ENCODE measurements at regions not wholly inside any gene's neighbourhood (a gene's known extent, or its start where the extent isn't known, plus 50 kb on each side); places are given as distances from the start of the nearest gene placed in this dataset.

- no peak overlapping the region for H3K4me3 ChIP-seq (replicated peaks; ENCODE audit: low read depth, low read length)
- TF ChIP-seq CTCF (IDR thresholded peaks at IDR 0.05; ENCODE audit: low read depth, low read length, missing control alignments) = no peak
- no peak for DNase-seq (ENCODE audit: extremely low read depth, low read depth)
These were observed 174.3 kb downstream of the TAF11L14 start for GRCh38 chr5:17808566-17808965.

GRCh38 chr5:17810734-17811133 lies 176.5 kb downstream of the TAF11L14 start:
- H3K4me3 ChIP-seq (replicated peaks; ENCODE audit: low read depth, low read length) = no peak overlapping the region
- TF ChIP-seq CTCF (IDR thresholded peaks at IDR 0.05; ENCODE audit: low read depth, low read length, missing control alignments) = no peak
- no peak for DNase-seq (ENCODE audit: extremely low read depth, low read depth)

- no peak overlapping the region for H3K4me3 ChIP-seq (replicated peaks; ENCODE audit: low read depth, low read length)
- TF ChIP-seq CTCF (IDR thresholded peaks at IDR 0.05; ENCODE audit: low read depth, low read length, missing control alignments) = no peak
- DNase-seq (ENCODE audit: extremely low read depth, low read depth) = no peak
These were observed 179.0 kb downstream of the TAF11L14 start for GRCh38 chr5:17813214-17813613.

- H3K4me3 ChIP-seq (replicated peaks; ENCODE audit: low read depth, low read length) = no peak overlapping the region
- TF ChIP-seq CTCF (IDR thresholded peaks at IDR 0.05; ENCODE audit: low read depth, low read length, missing control alignments) = no peak
- no peak for DNase-seq (ENCODE audit: extremely low read depth, low read depth)
These were observed 182.2 kb downstream of the TAF11L14 start for GRCh38 chr5:17816505-17816904.

GRCh38 chr5:17816944-17817343 lies 182.7 kb downstream of the TAF11L14 start:
- no peak overlapping the region for H3K4me3 ChIP-seq (replicated peaks; ENCODE audit: low read depth, low read length)
- TF ChIP-seq CTCF (IDR thresholded peaks at IDR 0.05; ENCODE audit: low read depth, low read length, missing control alignments) = no peak
- no peak for DNase-seq (ENCODE audit: extremely low read depth, low read depth)

- no peak overlapping the region for H3K4me3 ChIP-seq (replicated peaks; ENCODE audit: low read depth, low read length)
- DNase-seq (ENCODE audit: extremely low read depth, low read depth) = no peak
- TF ChIP-seq CTCF (IDR thresholded peaks at IDR 0.05; ENCODE audit: low read depth, low read length, missing control alignments) = no peak
These were observed 183.7 kb downstream of the TAF11L14 start for GRCh38 chr5:17817990-17818389.

- no peak for TF ChIP-seq CTCF (IDR thresholded peaks at IDR 0.05; ENCODE audit: low read depth, low read length, missing control alignments)
- H3K4me3 ChIP-seq (replicated peaks; ENCODE audit: low read depth, low read length) = no peak overlapping the region
- DNase-seq (ENCODE audit: extremely low read depth, low read depth) = no peak
These were observed 185.5 kb downstream of the TAF11L14 start for GRCh38 chr5:17819783-17820182.

Measured in HFF-Myc (cell line).